Lower leg skin (tissue), 3 donors: ENCODE measurements at regions not wholly inside any gene's neighbourhood (a gene's known extent, or its start where the extent isn't known, plus 50 kb on each side); places are given as distances from the start of the nearest gene placed in this dataset.

ENCODE experiments used
- CTCF ChIP-seq, 3 donors: fragments of 450-650 bp; IDR thresholded peaks; one replicate each; pipeline ENCODE4 v1.5.1; 2016; ENCODE audit warnings: antibody characterized with exemption in 3 of 3, mild to moderate bottlenecking in 3 of 3, moderate library complexity in 2 of 3
- POLR2A ChIP-seq, 2 donors: fragments of 450-650 bp; IDR thresholded peaks; one replicate each; pipeline ENCODE4 v1.6.1; 2016 to 2017; ENCODE audit warnings: antibody characterized with exemption in 2 of 2, mild to moderate bottlenecking in 1 of 2, moderate library complexity in 1 of 2

GRCh38 chr6:14932485-14933182 lies 313.2 kb upstream of the JARID2 start:
- TF ChIP-seq CTCF (IDR thresholded peaks at IDR 0.05) (no peak), POLR2A (IDR thresholded peaks at IDR 0.05) (no peak)
